Left lung (tissue), 4 donors: ENCODE measurements at regions not wholly inside any gene's neighbourhood (a gene's known extent, or its start where the extent isn't known, plus 50 kb on each side); places are given as distances from the start of the nearest gene placed in this dataset.

ENCODE experiments used
- ATAC-seq: fragments of 200-7000 bp; cut with Tn5 transposase; one replicate; pipeline ENCODE4 v1.9.1; 2020; ENCODE audit warnings: moderate library complexity
- DNase-seq, 4 donors: peaks; one replicate each; pipeline ENCODE4 v3.0.0-alpha.2; 2013 to 2020
- H3K27ac ChIP-seq, 2 donors: fragments of 200-600 bp; sonication (generic) in 1 of 2; one replicate each; pipeline versions ENCODE4 v1.5.0 to v1.8.0; 2020 to 2021
- H3K27me3 ChIP-seq, 2 donors: fragments of 200-600 bp; sonication (generic) in 1 of 2; one replicate each; pipeline versions ENCODE4 v1.5.0 to v1.8.0; 2020 to 2021
- H3K36me3 ChIP-seq, 2 donors: fragments of 200-600 bp; sonication (generic) in 1 of 2; one replicate each; pipeline versions ENCODE4 v1.5.0 to v1.8.0; 2020 to 2021
- H3K4me1 ChIP-seq, 2 donors: fragments of 200-600 bp; one replicate each; pipeline ENCODE4 v1.8.0; 2021
- H3K4me3 ChIP-seq, 2 donors: fragments of 200-600 bp; sonication (generic) in 1 of 2; one replicate each; pipeline versions ENCODE4 v1.5.0 to v1.8.0; 2020 to 2021; ENCODE audit warnings: mild to moderate bottlenecking in 1 of 2
- H3K9me3 ChIP-seq, 2 donors: fragments of 200-600 bp; sonication (generic) in 1 of 2; one replicate each; pipeline versions ENCODE4 v1.5.0 to v1.8.0; 2020 to 2021
- intact Hi-C, 2 donors: fragments of 100-400 bp; cut with DNase I; formaldehyde crosslinking; loops; one replicate each; pipeline versions ENCODE4 v1.11.2 to v1.14.2; 2022
- TF ChIP-seq, protein P1 (sequence below), 2 donors: fragments of 200-600 bp; sonication (generic) in 1 of 2; IDR thresholded peaks; one replicate each; pipeline versions ENCODE4 v1.5.0 to v1.8.0; 2021; ENCODE audit warnings: antibody characterized with exemption in 2 of 2
- donor health status: DM: no; HTN: yes; CAD: no.
- donor health status: DM: no; HTN: no; CAD: no.

DNA sequence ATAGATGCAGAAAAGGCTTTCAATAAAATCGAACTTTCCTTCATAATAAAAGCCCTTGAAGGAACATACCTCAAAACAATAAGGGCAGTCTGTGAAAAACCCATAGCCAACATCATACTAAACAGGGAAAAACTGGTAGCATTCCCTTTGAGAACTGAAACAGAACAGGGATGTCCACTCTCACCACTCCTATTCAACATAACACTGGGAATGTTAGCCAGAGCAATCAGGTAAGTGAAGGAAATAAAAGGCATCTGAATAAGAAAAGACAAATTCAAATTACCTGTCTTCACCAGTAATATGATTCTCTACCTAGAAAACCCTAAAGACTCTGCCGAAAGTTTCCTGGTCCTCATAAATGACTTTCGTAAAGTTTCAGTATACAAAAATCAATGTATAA is 861.0 kb upstream of the VRK2 start:
- H3K27me3 ChIP-seq: no peaks in the 10 kb centered on the region
- intact Hi-C loops: no loop called here
- H3K4me3 ChIP-seq: no peak overlapping the region
- H3K9me3 ChIP-seq: peaks cover 0 to 4% of the 10 kb centered on the region in 2 donors
- no peak overlapping the region for H3K27ac ChIP-seq
- H3K36me3 ChIP-seq: no peaks in the 10 kb centered on the region
- TF ChIP-seq, protein P1, sequence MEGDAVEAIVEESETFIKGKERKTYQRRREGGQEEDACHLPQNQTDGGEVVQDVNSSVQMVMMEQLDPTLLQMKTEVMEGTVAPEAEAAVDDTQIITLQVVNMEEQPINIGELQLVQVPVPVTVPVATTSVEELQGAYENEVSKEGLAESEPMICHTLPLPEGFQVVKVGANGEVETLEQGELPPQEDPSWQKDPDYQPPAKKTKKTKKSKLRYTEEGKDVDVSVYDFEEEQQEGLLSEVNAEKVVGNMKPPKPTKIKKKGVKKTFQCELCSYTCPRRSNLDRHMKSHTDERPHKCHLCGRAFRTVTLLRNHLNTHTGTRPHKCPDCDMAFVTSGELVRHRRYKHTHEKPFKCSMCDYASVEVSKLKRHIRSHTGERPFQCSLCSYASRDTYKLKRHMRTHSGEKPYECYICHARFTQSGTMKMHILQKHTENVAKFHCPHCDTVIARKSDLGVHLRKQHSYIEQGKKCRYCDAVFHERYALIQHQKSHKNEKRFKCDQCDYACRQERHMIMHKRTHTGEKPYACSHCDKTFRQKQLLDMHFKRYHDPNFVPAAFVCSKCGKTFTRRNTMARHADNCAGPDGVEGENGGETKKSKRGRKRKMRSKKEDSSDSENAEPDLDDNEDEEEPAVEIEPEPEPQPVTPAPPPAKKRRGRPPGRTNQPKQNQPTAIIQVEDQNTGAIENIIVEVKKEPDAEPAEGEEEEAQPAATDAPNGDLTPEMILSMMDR (IDR thresholded peaks at IDR 0.05): no peak
- no peaks in the 10 kb centered on the region for H3K4me1 ChIP-seq
- DNase-seq (no peak), ATAC-seq (no peak)

DNA sequence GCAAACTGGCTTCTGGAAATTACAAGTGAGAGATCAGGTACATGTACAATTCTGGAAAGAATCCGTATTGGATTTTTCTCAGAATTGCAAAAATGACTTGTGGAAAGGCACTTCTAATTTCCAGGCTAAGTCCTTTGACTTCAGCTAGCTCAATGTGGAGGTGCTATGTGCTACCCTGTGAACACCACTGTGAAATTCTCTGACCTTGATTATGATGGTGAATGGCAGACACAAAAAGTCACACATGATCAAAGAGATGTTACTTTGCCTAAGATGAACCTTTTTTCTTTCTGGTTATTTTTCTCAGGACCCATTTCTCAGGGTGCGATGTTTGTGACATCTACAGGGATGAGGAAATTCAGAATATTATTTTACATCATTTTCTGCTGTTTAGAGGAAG is 856.6 kb upstream of the VRK2 start:
- TF ChIP-seq, protein P1 (IDR thresholded peaks at IDR 0.05): no peak
- H3K4me3 ChIP-seq: no peak overlapping the region
- H3K4me1 ChIP-seq: no peaks in the 10 kb centered on the region
- peaks cover 0 to under 1% of the 10 kb centered on the region in 2 donors for H3K9me3 ChIP-seq
- H3K36me3 ChIP-seq: no peaks in the 10 kb centered on the region
- intact Hi-C loops: no loop called here
- no peak overlapping the region for H3K27ac ChIP-seq
- no peak for ATAC-seq
- DNase-seq: no peak
- no peaks in the 10 kb centered on the region for H3K27me3 ChIP-seq

DNA sequence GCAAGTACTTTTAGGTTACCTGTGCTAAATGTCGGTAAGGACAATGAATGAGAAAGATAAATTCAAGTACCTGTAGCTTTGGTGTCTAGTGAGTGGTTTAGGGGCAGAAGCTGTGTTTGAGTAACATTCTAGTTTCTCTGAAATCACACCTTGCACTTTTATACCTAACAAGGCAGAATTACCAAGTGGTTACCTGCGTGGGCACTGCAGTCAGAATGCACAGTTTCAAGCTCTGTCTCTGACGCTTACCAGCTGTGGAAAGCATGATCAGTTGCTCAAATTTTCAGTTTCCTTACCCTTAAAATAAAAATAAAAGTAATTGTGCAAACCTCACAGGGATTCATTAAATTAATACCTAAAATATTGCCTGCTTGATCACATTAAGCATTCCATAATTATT is 846.9 kb upstream of the VRK2 start:
- Histone ChIP-seq H3K9me3 (peaks cover 0 to 3% of the 10 kb centered on the region in 2 donors), H3K4me3 (no peak overlapping the region), H3K27ac (no peak overlapping the region), H3K4me1 (no peaks in the 10 kb centered on the region), H3K36me3 (no peaks in the 10 kb centered on the region), H3K27me3 (no peaks in the 10 kb centered on the region)
- ATAC-seq (no peak), DNase-seq (no peak)
- TF ChIP-seq, protein P1 (IDR thresholded peaks at IDR 0.05): no peak
- intact Hi-C loops: no loop called here

DNA sequence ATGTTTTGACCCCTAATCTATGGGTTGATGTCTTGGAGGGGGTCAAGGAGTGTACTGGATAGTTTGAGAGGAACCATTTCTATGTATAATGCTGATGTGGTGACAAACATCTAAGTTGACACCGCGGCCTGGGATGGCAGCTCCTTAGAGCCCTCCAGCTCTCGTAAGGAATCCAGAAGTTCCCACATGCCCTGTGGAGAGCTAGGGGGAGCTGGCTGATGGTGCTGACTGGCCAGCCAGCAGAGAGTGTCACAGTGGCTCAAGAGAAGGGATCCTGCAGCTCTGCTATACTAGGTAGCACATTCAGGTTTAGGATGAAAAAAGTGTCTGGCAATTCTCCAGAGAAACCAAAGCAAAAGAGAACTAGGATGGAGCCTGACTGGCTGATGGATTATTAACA is 842.2 kb upstream of the VRK2 start:
- Histone ChIP-seq H3K4me3 (no peak overlapping the region), H3K27ac (no peak overlapping the region), H3K27me3 (no peaks in the 10 kb centered on the region), H3K36me3 (no peaks in the 10 kb centered on the region), H3K4me1 (no peaks in the 10 kb centered on the region), H3K9me3 (peaks cover 0 to 10% of the 10 kb centered on the region in 2 donors)
- DNase-seq (no peak), ATAC-seq (no peak)
- intact Hi-C loops: no loop called here
- TF ChIP-seq, protein P1 (IDR thresholded peaks at IDR 0.05): no peak

DNA sequence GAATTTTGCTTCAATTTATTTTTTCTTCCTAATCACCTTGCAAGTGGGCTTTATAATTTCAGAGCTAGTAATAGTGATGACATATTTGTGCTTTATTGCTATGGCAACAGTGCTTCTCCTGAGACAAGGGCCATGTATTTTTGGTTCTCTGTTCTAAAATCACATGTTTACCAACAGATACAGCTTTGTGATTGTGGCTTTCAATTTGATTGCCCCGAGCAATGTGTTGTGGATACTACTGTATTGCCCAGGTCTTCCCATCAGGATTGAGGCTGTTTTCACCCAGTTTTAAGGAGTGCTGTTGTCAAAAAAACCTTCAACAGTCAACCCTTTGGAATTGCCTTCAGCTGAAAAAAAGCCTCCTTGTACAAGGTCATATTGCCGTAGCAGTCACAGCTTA is 841.4 kb upstream of the VRK2 start:
- peaks cover 0 to 10% of the 10 kb centered on the region in 2 donors for H3K9me3 ChIP-seq
- DNase-seq: no peak
- H3K27ac ChIP-seq: no peak overlapping the region
- H3K27me3 ChIP-seq: no peaks in the 10 kb centered on the region
- no peaks in the 10 kb centered on the region for H3K4me1 ChIP-seq
- intact Hi-C loops: no loop called here
- ATAC-seq: no peak
- no peaks in the 10 kb centered on the region for H3K36me3 ChIP-seq
- H3K4me3 ChIP-seq: no peak overlapping the region
- TF ChIP-seq, protein P1 (IDR thresholded peaks at IDR 0.05): no peak
